ENCODE measurements at regions not wholly inside any gene's neighbourhood (a gene's known extent, or its start where the extent isn't known, plus 50 kb on each side); places are given as distances from the start of the nearest gene placed in this dataset.

DNA sequence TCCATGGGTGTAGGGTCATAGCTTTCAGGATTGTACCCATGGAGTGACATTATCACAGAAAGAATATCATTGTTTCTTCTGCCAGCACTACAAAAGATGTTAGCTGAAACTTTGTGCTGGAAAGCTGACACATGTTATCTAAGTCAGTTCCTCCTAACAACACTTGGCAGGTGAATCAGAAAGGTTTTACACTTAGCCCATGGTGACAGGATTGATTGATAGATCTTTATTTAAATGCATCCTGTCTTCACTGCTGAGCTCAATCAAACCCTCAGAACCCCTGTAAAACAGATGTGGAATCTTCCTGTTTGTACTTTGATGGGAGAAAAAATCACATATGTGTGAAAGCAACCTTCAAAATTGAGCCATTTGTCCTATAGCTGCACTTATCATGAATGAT, 811.5 kb upstream of the ANO3 start:
- TF ChIP-seq, protein P1, sequence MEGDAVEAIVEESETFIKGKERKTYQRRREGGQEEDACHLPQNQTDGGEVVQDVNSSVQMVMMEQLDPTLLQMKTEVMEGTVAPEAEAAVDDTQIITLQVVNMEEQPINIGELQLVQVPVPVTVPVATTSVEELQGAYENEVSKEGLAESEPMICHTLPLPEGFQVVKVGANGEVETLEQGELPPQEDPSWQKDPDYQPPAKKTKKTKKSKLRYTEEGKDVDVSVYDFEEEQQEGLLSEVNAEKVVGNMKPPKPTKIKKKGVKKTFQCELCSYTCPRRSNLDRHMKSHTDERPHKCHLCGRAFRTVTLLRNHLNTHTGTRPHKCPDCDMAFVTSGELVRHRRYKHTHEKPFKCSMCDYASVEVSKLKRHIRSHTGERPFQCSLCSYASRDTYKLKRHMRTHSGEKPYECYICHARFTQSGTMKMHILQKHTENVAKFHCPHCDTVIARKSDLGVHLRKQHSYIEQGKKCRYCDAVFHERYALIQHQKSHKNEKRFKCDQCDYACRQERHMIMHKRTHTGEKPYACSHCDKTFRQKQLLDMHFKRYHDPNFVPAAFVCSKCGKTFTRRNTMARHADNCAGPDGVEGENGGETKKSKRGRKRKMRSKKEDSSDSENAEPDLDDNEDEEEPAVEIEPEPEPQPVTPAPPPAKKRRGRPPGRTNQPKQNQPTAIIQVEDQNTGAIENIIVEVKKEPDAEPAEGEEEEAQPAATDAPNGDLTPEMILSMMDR (IDR thresholded peaks at IDR 0.05), result no peak
- no peak for TF ChIP-seq POLR2A (IDR thresholded peaks at IDR 0.05)
